ENCODE measurements at regions not wholly inside any gene's neighbourhood (a gene's known extent, or its start where the extent isn't known, plus 50 kb on each side); places are given as distances from the start of the nearest gene placed in this dataset.
A peak's percentile ranks its signal among the peaks of the same experiment; 100 is the strongest.

GRCh38 chr9:81119591-81119990 is 569.8 kb downstream of the TLE1 start:
- no peak for DNase-seq (ENCODE audit: low read depth)

GRCh38 chr9:81118416-81118815 is 570.9 kb downstream of the TLE1 start:
- DNase-seq (ENCODE audit: low read depth), result peak; percentile 68

- DNase-seq (ENCODE audit: low read depth), result no peak
Observed at GRCh38 chr9:81116340-81117137, 572.8 kb downstream of the TLE1 start.

- DNase-seq (ENCODE audit: low read depth), result peak; percentile 61
Observed at GRCh38 chr9:81113453-81114124, 575.8 kb downstream of the TLE1 start.

GRCh38 chr9:81112627-81113452 is 576.5 kb downstream of the TLE1 start:
- no peak for DNase-seq (ENCODE audit: low read depth)

GRCh38 chr9:81108821-81109220 is 580.5 kb downstream of the TLE1 start:
- no peak for DNase-seq (ENCODE audit: low read depth)

- peak; percentile 97 for DNase-seq (ENCODE audit: low read depth)
Observed at GRCh38 chr9:81108391-81108790, 581.0 kb downstream of the TLE1 start.

- peak; percentile 26 for DNase-seq (ENCODE audit: low read depth)
Observed at GRCh38 chr9:81103597-81104471, 585.5 kb downstream of the TLE1 start.

- no peak for DNase-seq (ENCODE audit: low read depth)
Observed at GRCh38 chr9:81097131-81097847, 592.1 kb downstream of the TLE1 start.

GRCh38 chr9:81096625-81097024 is 592.7 kb downstream of the TLE1 start:
- no peak for DNase-seq (ENCODE audit: low read depth)

- peak; percentile 42 for DNase-seq (ENCODE audit: low read depth)
Observed at GRCh38 chr9:81092057-81092456, 597.3 kb downstream of the TLE1 start.

- DNase-seq (ENCODE audit: low read depth), result no peak
Observed at GRCh38 chr9:81088341-81088740, 601.0 kb downstream of the TLE1 start.

- DNase-seq (ENCODE audit: low read depth), result no peak
Observed at GRCh38 chr9:81086416-81086815, 602.9 kb downstream of the TLE1 start.

GRCh38 chr9:81083854-81084512 is 605.4 kb downstream of the TLE1 start:
- peak; percentile 83 for DNase-seq (ENCODE audit: low read depth)

GRCh38 chr9:81083067-81083466 is 606.3 kb downstream of the TLE1 start:
- peak; percentile 63 for DNase-seq (ENCODE audit: low read depth)

GRCh38 chr9:81082221-81082620 is 607.1 kb downstream of the TLE1 start:
- peak; percentile 66 for DNase-seq (ENCODE audit: low read depth)

- no peak for DNase-seq (ENCODE audit: low read depth)
Observed at GRCh38 chr9:81080900-81081299, 608.4 kb downstream of the TLE1 start.

GRCh38 chr9:81080185-81080584 is 609.2 kb downstream of the TLE1 start:
- DNase-seq (ENCODE audit: low read depth), result no peak

GRCh38 chr9:81079055-81079454 is 610.3 kb downstream of the TLE1 start:
- no peak for DNase-seq (ENCODE audit: low read depth)

- DNase-seq (ENCODE audit: low read depth), result peak; percentile 45
Observed at GRCh38 chr9:81078555-81078954, 610.8 kb downstream of the TLE1 start.
